Endothelial cell of hepatic sinusoid (primary cell): ENCODE measurements at regions not wholly inside any gene's neighbourhood (a gene's known extent, or its start where the extent isn't known, plus 50 kb on each side); places are given as distances from the start of the nearest gene placed in this dataset.
"Not testable (repeated sequence)": the region's sequence is repeated elsewhere in the genome, so short reads cannot be mapped to it uniquely, and the experiment has no call there.

ENCODE experiments used
- in situ Hi-C: cut with HindIII; loops from 2 replicates; pipeline ENCODE4 v1.10.0; 2017; ENCODE audit warnings: low sequenced_read_pairs

DNA sequence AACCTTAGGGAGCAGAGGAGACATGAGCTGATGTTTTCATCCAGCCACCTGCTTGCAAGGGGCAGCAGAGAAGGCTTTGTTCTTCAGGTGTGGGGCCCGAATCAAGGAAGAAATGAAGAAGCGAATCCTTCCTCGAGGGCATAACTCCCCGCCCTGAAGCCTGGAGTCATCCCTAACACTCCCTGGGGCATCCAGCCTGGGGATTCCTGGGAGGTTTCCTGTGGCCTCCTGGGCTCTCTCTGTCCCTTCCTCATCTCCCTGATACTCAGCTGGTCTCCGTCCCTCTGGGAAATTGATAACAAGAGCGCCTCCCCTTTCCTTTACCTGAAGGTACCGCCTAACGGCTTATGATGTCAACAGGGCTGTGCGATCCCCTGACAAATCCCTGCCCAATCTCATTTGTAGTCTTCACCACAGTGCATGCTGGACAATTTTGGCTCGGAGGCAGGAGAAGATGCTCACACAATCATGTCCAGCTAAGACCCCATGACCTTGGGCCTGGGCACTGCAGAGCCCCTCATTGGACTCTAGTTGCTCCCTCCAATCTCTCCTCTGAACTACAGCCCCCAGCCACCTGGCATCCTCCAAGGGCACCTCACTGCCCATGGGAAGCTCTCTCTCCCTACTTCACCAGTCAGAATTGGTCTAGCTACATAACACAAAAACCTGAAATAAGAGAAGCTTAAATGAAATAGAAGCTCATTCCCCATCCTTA is 80.6 kb upstream of the RTL6 start:
- in situ Hi-C loops, result no loop called here

DNA sequence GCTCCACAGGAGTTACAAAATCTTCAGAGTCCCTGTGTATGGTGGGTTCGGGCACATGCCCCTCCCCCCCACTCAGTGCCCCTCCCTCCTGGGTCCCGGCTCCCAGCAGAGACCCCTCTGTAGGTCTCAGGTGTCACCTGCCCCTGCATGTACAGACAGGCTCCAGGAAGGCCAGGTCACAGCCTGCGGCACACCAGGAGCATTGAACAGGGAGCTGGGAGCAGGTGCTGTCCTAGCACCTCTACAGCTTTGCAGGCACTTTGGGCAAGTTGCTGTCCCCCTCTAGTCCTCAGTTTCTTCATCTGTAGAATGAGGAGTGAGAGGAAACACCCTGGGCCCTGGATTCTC is 80.1 kb upstream of the RTL6 start:
- in situ Hi-C loops, result no loop called here

- in situ Hi-C loops, result no loop called here
These were observed 79.5 kb upstream of the RTL6 start for GRCh38 chr22:44577391-44578109.

DNA sequence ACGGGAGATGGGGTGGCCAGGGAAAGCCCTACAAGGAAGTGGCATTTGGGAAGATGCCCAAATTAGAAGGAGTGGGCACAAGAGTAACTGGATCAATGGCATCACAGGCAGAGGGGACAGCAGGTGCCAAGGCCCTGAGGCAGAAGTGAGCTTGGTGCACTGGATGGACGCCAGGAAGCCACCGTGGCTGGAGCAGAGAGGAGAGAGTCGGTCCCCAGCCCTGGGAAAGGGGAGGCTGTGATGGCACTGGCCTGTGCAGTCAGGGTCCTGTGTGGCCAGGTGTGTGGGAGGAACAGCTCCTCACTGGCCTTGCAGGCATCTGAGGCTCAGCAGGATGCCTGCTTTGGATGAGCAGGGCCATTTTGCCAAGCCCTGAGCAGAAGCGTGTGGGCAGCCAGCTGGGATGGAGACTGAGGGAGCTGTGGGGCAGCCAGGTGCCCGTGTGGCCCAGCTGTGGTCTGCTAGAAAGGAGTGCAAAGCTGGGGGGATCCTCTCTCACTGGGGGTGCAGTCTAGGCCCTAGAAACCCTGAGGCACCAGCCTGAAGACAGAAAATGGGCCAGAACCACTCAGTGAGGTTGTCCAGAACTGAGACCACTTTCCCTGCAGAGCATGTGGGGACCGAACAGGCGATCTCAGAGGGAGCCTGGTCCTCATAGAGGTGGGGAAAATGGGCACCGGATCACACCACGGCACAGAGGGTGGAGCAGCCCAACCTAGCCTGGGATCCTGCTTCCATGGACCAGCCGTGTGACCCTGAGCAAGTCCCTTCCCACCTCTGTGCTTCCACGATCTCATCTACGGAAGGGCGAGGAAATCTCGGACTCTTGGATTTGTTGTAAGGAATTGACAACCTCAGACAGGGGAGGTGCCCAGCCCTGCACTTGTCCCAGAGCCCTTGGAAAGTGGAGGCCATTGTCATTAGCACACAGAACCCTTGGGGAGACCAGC is 78.6 kb upstream of the RTL6 start:
- in situ Hi-C loops, result no loop called here

DNA sequence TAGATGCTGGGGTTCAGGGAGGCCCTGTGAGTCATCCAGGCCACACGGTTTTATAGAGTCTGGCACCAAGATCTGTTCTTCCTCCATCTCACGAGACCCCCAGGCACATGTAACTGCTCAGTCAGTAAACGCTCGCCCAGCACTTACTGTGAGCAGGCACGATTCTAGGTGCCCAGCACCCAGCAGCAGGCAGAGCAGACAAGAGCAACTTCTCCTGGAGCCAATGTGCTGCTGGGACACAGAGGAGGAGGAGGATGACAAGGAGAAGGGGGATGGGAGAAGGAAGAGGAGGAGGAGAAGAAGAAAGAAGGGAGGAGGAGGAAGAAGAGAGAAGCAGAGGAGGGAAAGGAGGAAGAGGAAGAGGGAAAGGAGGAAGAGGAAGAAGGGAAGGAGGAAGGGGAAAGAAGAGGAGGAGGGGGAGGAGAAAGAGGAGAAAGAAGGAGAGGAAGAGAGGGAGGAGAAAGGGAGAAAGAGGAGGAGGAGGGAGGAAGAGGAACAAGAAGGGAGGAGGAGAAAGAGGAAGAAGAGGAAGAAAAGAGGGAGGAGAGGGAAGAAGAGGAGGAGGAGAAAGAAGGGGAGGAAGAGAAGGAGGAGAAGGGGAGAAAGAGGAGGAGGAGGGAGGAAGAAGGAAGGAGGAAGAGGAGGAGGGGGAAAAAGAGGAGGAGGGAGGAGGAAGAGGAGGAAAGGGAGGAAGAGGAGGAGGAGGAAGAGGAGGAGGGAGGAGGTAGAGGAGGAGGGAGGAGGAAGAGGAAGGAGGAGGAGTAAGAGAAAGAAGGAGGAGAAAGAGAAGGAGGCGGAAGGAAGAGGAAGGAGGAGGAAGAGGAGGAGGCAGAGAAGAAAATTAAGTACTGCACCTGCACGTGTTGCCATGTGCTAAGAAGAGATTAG is 77.6 kb upstream of the RTL6 start:
- in situ Hi-C loops, result no loop called here

DNA sequence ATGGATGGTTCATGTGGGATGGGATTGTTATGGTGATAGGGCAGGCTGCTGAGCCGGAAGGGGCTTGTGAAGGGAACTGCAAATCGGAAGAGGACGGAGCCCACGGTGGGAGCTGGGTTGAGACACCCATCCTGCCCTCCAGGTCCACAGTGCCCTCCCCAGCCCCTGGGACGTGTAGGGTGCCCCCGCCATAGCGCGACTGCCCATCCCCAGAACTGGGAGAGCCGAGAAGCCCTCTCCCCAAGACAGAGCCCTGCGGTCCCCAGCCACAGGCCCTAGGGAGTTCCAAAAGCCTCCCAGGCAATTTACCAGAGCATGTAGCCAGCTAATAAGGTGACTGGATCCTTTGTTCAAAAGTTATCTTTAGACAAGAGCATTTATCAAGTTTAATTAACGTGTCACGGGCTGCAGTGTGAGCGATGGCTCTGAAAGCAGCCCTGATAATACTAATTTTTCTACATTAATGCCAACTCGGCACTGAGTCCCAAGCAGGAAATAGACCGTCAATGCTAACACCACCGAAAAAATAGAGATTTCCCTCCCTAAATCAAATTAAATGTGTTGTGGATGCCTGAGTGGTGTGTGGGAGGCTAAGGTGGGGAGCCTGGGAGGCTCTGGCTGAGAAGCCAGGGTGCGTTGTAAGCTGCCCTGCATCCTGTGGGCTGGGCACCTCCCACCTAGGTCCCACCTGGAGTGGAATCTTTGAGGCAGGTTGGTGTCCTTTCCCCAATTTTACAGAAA is 76.8 kb upstream of the RTL6 start:
- in situ Hi-C loops, result no loop called here

DNA sequence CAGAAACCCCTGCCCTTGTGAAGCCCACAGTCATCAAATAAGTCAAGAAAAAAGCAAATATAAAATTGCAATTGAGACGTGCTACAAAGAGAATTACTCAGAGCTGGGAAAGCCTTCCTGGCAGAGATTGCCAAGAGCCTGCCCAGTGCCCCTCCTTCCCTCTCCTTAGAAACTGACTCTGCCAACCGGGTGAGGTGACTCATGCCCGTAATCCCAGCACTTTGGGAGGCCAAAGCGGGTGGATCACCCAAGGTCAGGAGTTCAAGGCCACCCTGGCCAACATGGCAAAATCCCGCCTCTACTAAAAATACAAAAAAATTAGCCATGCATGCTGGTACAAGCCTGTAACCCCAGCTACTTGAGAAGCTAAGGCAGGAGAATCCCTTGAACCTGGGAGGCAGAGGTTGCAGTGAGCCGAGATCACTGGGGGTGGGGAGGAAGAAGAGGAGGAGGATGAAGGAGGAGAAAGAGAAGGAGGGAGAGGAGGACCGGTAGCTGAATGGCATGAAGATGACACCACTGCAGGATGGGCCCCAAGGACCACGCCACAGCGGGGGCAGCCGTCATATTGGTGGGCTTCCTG is 76.1 kb upstream of the RTL6 start:
- in situ Hi-C loops, result no loop called here

DNA sequence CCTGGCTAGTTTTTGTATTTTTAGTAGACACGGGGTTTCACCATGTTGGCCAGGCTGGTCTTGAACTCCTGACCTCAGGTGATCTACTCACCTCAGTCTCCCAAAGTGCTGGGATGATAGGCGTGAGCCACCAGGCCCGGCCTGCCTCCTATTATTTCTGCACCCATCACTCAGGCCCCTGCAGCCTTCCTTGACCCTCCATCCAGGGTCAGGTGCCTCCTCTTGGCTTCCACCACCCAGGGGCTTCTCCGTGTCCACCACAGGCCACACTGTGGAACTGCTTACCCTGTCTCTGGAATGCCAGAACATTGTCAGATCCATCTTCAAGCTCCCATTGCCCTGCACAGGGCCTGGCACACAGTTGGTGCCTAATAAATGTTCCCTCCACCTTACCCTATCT is 75.4 kb upstream of the RTL6 start:
- in situ Hi-C loops, result no loop called here

DNA sequence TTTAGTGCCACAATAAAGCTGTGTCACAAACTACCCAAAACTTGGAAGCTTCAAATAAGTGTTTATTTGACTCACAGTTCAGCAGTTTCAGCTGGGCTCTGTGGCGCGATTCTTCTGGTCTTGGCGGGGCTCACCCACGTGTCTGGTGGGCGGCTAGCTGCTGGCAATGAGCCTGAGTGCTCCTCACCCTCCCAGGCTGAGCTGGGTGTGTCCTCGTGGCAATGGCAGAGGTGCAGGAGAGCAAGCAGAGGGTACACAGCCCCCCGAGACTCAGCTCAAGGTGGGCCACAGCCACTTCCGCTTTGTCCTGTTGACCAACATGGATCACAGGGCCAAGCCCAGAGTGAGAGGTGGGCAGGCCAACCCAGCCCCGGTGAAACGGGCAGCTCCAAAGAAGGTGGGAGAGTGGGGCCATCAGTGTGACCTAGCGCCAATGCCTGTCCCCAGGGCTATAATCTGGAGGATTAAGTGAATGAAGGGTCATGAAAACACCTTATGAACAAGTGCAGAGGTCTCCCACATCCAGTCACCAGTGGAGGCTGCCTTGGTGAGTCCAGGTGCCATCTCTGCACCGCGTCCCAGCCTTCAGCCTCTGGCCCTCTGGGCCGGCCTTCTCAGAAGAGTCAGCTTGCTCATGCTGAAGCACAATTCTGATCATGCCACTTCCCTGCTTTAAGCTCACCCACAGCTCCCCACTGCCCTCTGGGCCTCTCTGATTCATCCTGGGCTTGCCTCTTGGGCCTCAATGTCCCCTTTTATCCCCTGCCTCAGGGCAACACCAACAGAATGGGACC is 74.6 kb upstream of the RTL6 start:
- in situ Hi-C loops, result no loop called here

- in situ Hi-C loops, result no loop called here
These were observed 73.8 kb upstream of the RTL6 start for GRCh38 chr22:44571566-44572413.

- in situ Hi-C loops, result no loop called here
These were observed 72.7 kb upstream of the RTL6 start for GRCh38 chr22:44570476-44571445.

GRCh38 chr22:44569561-44569991 is 71.5 kb upstream of the RTL6 start:
- in situ Hi-C loops, result no loop called here

DNA sequence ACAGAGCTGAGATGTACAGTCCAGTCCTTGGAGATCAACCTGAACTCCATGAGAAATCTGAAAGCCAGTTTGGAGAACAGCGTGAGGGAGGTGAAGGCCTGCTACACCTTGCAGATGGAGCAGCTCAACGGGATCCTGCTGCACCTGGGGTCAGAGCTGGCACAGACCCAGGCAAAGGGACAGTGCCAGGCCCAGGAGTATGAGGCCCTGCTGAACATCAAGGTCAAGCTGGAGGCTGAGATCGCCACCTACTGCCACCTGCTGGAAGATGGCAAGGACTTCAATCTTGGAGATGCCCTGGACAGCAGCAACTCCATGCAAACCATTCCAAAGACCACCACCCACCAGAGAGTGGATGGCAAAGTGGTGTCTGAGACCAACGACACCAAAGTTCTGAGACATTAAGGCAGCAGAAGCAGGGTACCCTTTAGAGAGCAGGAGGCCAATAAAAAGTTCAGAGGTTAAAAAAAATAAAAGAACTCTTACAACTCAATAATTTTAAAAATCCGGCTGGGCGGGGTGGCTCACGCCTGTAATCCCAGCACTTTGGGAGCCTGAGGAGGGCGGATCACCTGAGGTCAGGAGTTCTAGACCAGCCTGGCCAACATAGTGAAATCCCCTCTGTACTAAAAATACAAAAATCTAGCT is 69.9 kb upstream of the RTL6 start:
- in situ Hi-C loops, result no loop called here

DNA sequence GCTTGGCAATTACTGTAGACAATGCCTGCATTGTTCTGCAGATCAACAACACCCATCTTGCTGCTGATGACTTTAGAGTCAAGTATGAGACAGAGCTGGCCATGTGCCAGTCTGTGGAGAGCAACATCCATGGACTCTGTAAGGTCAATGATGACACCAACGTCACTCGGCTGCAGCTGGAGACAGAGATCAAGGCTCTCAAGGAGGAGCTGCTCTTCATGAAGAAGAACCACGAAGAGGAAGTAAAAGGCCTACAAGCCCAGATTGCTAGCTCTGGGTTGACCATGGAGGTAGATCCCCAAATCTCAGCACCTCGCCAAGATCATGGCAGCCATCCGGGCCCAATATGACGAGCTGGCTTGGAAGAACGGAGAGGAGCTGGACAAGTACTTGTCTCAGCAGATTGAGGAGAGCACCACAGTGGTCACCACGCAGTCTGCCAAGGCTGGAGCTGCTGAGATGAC is 69.4 kb upstream of the RTL6 start:
- in situ Hi-C loops, result not testable (repeated sequence)

GRCh38 chr22:44566911-44567310 is 68.9 kb upstream of the RTL6 start:
- in situ Hi-C loops, result no loop called here

- in situ Hi-C loops, result not testable (repeated sequence)
These were observed 64.6 kb upstream of the RTL6 start for GRCh38 chr22:44562651-44563050.
